HEK293T (cell line): ENCODE measurements at regions not wholly inside any gene's neighbourhood (a gene's known extent, or its start where the extent isn't known, plus 50 kb on each side); places are given as distances from the start of the nearest gene placed in this dataset.

Source experiments
- ARNT ChIP-seq: fragments of 450-650 bp; IDR thresholded peaks from 2 replicates; pipeline ENCODE4 v1.6.1; 2017; ENCODE audit warnings: mild to moderate bottlenecking
- BHLHE40 ChIP-seq: fragments of 450-650 bp; IDR thresholded peaks from 2 replicates; pipeline ENCODE4 v1.6.1; 2016; ENCODE audit warnings: mild to moderate bottlenecking, moderate library complexity, borderline replicate concordance
- CTBP1 ChIP-seq: fragments of 450-650 bp; IDR thresholded peaks from 2 replicates; pipeline ENCODE4 v1.6.1; 2016; ENCODE audit warnings: borderline replicate concordance
- ELF4 ChIP-seq: fragments of 450-650 bp; IDR thresholded peaks from 2 replicates; pipeline ENCODE4 v1.6.1; 2017; ENCODE audit warnings: antibody characterized with exemption
- FOXA1 ChIP-seq: fragments of 450-650 bp; IDR thresholded peaks from 2 replicates; pipeline ENCODE4 v1.6.1; 2016; ENCODE audit warnings: mild to moderate bottlenecking
- FOXK2 ChIP-seq: fragments of 450-650 bp; IDR thresholded peaks from 2 replicates; pipeline ENCODE4 v1.6.1; 2016; ENCODE audit warnings: mild to moderate bottlenecking
- FOXM1 ChIP-seq: fragments of 450-650 bp; IDR thresholded peaks from 2 replicates; pipeline ENCODE4 v1.6.1; 2017; ENCODE audit warnings: mild to moderate bottlenecking, borderline replicate concordance
- HDGF ChIP-seq: fragments of 450-650 bp; IDR thresholded peaks from 2 replicates; pipeline ENCODE4 v1.6.1; 2017; ENCODE audit warnings: antibody characterized with exemption, borderline replicate concordance
- L3MBTL2 ChIP-seq: fragments of 450-650 bp; conservative IDR thresholded peaks from 2 replicates; pipeline ENCODE4 v1.6.1; 2016; ENCODE audit warnings: mild to moderate bottlenecking
- SP1 ChIP-seq: fragments of 450-650 bp; IDR thresholded peaks from 2 replicates; pipeline ENCODE4 v1.6.1; 2017
- TARDBP ChIP-seq: fragments of 450-650 bp; IDR thresholded peaks from 2 replicates; pipeline ENCODE4 v1.6.1; 2016
- ZNF384 ChIP-seq: fragments of 450-650 bp; IDR thresholded peaks from 2 replicates; pipeline ENCODE4 v1.6.1; 2016
- TF ChIP-seq, protein P1 (sequence below): fragments of 450-650 bp; IDR thresholded peaks from 2 replicates; pipeline ENCODE4 v1.6.1; 2016

DNA sequence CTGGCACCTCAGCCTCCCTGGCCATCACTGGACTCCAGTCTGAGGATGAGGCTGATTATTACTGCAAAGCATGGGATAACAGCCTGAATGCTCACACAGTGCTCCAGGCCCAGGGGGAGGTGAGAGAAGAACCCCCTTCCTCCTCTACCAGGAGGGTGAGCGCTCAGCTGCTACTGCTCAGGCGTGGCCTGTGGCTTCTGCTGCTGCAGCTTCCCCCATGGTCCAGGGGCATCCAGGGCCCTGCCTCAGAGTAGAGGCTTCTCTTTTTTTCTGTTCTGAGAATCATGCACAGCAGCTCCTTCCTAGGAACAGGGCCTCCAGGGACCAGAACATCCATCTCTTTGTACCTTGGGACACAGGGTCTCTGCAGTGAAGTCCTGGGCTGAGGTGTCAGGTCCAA lies 83.1 kb downstream of the VPREB1 start:
- no peak for TF ChIP-seq ELF4
- TF ChIP-seq FOXM1 = no peak
- TF ChIP-seq BHLHE40 = no peak
- TF ChIP-seq ARNT = no peak
- no peak for TF ChIP-seq FOXA1
- TF ChIP-seq HDGF = no peak
- TF ChIP-seq L3MBTL2 = no peak
- no peak for TF ChIP-seq ZNF384
- TF ChIP-seq TARDBP = no peak
- no peak for TF ChIP-seq SP1
- TF ChIP-seq FOXK2 = no peak
- TF ChIP-seq, protein P1, sequence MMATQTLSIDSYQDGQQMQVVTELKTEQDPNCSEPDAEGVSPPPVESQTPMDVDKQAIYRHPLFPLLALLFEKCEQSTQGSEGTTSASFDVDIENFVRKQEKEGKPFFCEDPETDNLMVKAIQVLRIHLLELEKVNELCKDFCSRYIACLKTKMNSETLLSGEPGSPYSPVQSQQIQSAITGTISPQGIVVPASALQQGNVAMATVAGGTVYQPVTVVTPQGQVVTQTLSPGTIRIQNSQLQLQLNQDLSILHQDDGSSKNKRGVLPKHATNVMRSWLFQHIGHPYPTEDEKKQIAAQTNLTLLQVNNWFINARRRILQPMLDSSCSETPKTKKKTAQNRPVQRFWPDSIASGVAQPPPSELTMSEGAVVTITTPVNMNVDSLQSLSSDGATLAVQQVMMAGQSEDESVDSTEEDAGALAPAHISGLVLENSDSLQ = no peak
- TF ChIP-seq CTBP1 = no peak
